B cell (primary cell): ENCODE measurements at regions not wholly inside any gene's neighbourhood (a gene's known extent, or its start where the extent isn't known, plus 50 kb on each side); places are given as distances from the start of the nearest gene placed in this dataset.

ENCODE experiments used
- CTCF ChIP-seq: fragments of 200-600 bp; IDR thresholded peaks from one replicate; pipeline ENCODE4 v1.8.0; 2022; ENCODE audit warnings: antibody characterized with exemption, mild to moderate bottlenecking
- EZH2 ChIP-seq: IDR thresholded peaks from 2 replicates; pipeline ENCODE4 v1.6.1; 2012; ENCODE audit warnings: borderline replicate concordance, low read depth, mild to moderate bottlenecking, moderate library complexity, low read length; ENCODE audit not compliant: insufficient read depth, poor library complexity, severe bottlenecking

DNA sequence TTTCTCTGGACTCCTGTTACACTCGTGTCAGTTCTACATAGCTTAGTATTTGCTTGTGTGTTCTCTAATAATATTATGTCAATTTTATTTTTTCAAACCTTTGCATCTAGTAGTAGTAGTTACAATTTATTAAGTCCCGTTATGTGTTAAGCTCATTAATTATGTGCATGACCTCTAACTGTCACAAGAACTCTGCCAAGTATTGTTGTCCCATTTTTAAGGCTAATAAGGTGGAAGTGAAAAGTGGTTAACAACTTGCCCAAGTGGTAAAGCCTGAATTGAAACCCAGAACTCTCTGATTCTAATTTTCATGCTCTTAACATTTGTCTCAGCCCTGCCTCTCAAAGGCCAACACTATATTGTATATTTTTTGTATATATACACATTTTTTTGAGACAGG, 221.6 kb downstream of the DMRT2 start:
- TF ChIP-seq CTCF (no peak), EZH2 (no peak)
